HG03442 (cell line): ENCODE measurements at regions not wholly inside any gene's neighbourhood (a gene's known extent, or its start where the extent isn't known, plus 50 kb on each side); places are given as distances from the start of the nearest gene placed in this dataset.

Experiments used
- ATAC-seq: cut with Tn5 transposase; IDR thresholded peaks from one replicate; pipeline ENCODE4 v1.9.1; 2021; ENCODE audit warnings: mild to moderate bottlenecking, moderate library complexity; ENCODE audit not compliant: unreplicated experiment

DNA sequence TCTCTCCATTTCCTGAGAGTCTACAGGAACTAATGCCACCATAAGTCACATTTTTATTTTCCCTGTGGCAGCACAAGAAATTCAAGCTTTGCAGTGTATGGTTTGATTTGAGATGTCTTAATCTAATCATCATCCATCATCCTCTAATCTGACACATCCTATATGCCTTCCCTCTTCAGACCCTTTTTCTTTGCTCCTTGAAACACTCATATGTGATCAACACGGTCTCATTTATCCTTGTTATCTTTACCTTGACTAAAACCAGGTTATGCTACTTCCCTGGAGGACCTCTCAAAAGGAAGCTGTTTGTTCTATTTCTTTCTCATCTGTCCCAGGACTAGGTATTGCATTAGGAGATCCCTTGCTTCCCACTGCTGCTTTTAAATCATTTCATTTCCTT lies 146.9 kb upstream of the MRPS30 start:
- no peak for ATAC-seq

DNA sequence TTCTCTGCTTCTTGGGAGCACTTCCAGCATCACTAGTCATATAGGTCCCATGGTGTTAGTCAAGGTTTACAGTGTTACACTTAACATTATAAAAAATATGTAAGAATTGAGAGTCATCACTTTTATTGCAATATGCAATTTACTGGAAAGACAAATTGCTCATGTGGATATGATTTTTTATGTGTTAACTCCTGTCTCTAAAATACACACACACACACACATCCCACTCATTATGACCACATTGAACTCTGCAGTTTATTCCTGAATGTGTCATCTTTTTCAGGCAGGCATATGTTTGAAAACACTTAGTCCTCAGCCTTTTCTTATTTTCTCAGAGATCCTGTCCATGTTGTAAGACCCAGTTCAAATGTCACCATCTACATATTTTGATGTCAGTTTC lies 148.5 kb upstream of the MRPS30 start:
- no peak for ATAC-seq

DNA sequence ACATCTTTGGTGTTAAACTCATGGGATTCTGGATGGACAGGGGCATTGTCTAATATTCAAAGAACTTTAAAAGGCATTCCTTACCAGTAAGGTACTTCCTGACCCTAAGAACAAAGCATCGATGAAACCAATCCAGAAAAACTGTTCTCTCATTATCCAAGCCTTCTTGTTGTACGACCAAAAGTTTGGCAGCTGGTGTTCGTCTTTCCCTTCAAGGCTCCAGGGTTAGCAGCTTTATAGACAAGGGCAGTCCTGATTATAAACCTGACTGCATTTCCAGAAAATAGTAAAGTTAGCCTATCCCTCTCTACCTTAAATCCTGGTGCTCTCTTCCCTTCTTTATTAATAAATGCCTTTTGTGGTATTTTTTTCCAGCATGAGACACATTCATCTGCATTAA lies 149.4 kb upstream of the MRPS30 start:
- no peak for ATAC-seq

DNA sequence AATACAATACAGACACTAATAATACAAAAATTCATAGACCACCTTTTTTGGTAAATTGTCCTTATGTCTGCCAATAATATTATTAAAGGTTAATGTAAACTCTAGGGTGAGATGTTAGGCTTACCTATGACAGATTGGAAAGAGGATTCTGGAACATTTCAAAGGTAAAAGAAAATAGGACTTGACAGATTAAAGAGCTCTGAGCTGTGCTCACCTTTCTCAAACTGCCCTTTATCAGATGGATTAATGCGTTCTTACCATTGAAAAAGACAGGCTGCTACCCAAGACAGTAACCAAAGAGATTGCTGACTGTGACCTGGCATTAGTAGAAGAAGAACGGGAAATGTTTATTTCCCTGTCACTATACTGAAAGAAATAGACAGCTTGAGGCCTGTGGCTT lies 156.1 kb upstream of the MRPS30 start:
- no peak for ATAC-seq

DNA sequence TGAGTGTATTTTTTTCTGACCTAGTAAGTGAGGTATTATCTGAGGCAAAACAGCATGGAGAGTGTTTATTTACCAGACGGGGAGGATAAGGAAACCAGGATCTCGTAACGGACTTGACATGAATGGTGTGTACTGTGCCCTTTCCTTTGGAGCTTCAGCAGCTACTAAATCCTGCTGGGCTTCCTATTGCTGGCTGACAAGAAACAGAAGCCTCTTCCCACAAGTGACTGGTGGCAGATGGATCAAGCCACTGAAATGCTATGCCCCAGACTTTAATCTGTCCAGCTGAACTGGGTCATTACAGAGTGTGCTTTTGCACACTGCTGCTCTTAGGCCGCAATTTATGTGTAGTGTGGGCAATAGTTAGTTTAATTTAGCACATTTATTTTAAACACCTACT lies 162.7 kb upstream of the MRPS30 start:
- ATAC-seq: no peak

DNA sequence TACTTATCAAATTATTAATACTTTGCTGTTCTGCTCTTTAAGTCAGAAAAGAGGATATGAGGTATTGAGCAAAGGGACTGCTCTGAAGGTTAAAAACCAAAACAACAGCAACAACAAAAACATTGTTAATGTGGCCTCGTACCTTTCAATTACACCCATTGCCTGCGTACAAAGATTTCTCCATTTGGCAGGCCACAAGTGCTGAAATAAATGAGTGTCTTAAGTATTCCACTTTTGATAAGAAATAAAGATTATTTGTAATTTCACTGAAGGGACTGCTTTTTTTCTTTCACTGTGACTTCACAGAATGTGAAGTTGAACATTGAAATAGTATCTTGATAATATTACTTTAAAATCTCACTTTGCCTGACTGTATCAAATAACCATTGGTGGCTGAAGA lies 163.2 kb upstream of the MRPS30 start:
- no peak for ATAC-seq

DNA sequence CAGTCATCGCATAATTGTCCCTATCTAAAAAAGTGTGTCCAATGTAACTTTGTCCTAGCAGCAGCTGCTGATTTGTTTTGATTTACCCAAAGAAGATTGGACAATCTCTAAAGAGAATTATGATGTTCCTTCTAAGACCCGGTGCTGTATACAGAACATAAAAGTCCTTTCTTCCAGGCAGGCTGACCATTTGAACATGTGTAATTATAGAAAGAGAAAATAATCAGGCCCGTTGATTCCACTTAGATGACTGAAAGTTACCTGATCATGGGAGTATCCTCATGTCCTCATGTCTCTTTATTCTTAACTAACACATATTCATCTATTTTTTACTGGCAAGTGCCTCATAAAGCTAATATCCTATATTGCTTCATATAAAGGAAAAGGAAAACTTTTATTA lies 164.1 kb upstream of the MRPS30 start:
- no peak for ATAC-seq

DNA sequence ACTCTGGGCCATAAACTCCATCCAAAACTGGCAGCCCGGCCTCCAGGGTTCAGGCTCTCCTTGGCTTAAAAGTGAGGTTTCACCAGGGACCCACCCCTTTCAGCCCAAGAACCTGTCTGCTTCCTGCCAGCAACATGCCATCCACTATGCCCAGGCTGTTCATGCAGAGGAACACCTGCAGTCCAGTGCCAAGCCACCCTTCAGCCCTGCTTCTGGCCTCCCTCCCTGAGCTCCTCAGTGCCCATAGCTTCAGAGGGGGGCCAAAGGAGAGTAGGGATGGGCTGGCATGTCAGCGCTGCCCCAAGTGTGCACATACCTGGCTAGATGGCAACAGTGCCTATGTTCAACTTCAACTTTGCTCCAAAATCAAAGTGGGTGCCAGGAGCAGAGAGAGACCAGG lies 166.9 kb upstream of the MRPS30 start:
- no peak for ATAC-seq

DNA sequence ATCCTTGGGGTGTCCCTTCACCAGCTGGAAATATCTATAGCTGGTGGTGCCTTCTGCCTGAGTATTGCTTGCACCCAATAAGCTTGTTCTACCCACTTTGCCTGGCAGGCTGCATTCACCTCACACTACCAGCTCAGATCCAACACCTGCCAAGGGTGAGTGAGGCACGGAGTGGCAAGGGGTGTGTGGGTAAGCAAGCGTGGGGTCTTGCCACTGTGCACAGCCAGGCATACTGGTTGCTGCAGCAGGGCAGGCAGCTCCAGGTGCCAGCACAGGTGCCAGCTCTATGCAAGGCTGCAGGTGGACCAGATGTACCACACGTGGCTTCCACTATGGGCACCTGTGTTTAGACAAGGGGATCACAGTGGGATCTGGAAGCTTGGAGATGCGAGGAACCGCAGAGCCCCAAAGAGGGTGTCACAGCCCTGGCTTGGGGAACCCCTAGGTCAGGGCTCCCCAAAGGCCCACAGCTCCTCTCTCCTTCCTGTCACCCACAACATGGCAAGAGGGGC lies 167.7 kb upstream of the MRPS30 start:
- no peak for ATAC-seq

DNA sequence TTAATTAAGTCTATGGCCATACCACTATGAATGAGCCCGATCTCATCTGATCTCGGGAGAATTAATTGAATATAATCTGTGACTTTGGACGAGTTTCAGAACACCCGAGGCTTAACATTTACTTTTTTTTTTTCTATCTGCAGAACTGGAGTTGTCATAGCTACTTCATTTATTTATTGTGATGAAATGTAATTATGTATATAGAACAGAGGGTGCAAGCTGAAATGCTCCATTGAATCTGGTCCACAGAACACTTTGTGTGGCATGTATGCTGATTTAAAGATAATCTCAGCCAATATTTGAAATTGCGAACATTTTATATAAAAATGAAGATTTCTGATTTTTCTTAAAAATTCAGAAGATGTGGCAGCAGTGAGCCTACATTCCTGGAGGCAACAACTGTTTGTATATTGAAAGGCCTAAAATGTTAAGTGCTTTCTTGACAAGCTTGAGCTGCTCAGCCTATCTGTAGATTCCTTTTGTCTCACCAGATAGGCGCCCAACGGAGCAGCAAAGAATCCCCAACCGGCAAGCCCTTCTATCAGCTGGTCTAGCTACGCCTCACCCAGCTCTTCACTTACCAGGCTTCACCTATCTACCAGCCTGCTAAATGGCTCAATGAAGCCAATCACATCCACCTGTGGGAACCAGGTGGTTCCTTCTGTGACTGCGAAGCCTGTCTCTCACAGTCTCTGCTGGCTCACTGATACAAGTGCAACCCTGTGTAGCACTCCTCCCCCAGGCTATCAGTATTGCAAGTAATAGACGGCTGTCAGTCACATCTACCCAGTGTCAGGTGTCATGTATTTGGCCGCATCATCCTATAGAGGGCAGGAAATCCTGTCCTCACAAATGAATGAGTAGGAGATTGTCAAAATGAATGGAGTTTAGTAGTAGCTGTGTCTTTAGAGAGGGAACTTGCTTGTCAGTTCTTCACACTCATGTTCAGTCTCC lies 170.6 kb upstream of the MRPS30 start:
- no peak for ATAC-seq

DNA sequence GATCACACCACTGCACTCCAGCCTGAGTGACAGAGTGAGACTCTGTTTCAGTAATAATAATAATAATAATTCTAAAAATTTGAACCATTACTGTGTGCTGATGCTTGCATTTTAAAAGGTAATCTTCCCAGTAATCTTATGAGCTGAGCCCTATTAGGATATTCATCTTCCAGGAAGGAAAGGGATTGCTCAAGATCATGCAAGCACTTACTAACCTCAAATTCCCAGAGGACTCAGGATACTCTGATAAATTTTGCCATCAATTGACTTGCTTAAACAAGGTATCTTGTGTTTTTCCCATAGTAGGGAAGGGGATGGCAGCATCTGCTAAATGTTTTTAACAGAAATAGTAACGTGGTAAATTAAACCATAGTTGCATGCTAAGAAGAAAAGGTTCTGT lies 176.4 kb upstream of the MRPS30 start:
- ATAC-seq: no peak

DNA sequence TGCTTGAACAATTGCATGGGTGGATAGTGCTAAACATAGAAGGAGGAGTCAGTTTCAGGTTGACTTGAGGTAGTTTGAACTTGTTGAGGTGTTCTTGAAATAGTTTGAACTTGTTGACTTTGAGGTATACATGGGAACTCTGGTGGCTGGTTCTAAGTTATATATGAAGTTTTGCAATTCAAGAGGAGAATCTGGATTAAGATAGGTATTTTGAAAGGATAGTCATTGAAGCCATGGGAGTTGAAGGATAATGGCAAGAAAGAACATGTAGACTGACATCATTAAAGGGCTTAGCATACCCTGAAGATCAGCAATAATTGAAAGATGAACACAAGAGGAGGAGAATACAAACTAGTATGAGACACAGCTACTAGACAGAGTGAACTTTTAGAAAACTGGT lies 181.9 kb upstream of the MRPS30 start:
- no peak for ATAC-seq

DNA sequence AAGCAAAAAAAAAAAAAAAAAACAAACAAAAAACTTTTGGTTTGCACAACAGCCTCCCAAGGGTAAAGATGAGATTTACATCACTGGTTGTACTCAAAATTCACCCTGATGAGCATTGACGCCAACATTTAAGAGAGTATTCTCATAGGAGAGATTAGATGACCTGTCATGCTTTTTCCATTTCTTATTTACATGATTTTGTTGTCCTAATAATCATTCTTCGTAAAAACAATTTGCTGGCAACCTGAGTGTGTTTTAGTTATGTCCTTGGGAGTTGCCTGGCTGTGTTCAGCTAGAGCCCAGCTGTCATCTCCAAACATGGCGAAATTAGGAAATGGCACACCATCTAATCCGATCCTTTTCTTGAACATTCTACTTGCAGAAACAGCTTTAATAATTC lies 186.4 kb upstream of the MRPS30 start:
- ATAC-seq: no peak

DNA sequence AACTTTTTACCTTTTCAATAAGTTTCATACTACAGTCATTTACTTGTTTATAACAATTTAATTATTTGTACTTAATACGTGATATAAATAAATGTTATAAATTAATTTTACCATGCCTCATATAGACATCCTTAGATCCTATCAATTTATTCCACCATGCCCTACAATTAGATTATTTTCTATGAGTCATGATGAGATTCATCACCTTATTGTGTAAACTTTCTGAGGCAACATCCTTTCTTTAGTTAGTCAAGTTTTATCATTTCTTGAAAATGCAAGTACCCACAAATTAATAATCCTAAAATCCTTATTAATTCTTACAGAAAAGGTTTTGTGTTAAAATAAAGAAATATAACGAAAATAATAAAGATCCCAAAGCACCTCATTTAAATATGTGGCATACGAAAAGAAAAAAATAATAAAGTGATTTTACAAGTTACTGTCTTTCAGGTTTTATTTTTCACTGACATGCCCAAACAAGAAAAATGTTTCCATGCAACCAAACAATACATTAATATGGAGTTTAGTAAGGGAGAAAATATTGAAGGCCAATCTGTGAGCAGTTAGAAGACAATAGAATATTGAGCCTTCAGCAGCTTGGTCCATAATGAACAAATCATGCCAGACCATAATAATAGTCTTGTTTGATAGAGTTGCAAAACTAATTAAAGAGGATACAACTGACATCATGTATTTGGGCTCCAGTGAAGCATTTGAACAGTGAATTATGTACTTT lies 188.7 kb upstream of the MRPS30 start:
- no peak for ATAC-seq

DNA sequence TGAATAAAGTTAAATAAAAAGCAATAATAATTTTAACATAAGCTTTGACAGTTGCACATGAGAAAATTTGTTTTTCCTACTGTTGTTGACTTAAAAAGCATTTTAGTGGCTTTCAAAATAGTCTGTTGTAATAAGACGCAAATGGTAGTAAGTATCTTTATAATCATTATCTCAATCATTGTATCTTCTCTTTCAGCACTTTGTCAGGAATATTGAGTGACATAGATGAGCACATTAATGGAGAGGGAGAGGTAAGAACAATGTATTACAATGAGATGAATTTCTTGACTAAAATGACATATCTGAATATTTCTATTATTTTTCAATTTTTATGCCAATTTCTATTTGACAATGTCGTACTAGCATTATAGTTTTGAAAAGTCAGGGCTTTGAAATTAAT lies 193.9 kb upstream of the MRPS30 start:
- ATAC-seq: no peak

DNA sequence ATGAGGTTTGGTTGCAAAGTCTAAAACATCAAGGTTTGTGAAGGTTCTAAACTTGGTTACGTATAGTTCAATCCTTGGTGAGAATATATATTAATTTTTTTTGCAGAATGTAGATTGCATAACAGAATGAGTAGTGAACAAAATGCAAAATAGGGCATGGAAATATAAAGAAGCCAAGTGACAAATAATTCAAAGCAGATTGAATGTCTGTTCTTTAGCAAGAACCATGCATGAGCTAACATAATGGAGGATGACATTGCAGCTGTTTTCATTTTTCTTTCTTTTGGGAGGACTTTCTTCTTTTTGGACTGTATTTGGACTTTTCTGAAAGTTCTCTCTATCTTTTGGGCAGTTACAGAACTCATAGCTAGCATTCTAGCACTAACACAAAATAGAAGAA lies 194.8 kb upstream of the MRPS30 start:
- ATAC-seq: no peak

DNA sequence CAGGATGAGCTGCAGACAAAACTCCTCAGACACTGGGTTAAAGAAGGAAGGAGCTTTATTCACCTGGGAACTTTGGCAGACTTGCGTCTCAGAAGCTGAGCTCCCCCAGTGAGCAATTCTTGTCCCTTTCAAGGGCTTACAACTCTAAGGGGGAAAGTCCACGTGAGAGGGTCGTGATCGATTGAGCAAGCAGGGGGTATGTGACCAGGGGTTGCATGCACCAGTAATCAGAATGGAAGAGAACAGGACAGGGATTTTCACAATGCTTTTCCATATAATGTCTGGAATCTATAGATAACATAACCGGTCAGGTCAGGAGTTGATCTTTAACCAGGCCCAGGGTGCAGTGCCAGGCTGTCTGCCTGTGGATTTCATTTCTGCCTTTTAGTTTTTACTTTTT lies 202.8 kb upstream of the MRPS30 start:
- no peak for ATAC-seq

DNA sequence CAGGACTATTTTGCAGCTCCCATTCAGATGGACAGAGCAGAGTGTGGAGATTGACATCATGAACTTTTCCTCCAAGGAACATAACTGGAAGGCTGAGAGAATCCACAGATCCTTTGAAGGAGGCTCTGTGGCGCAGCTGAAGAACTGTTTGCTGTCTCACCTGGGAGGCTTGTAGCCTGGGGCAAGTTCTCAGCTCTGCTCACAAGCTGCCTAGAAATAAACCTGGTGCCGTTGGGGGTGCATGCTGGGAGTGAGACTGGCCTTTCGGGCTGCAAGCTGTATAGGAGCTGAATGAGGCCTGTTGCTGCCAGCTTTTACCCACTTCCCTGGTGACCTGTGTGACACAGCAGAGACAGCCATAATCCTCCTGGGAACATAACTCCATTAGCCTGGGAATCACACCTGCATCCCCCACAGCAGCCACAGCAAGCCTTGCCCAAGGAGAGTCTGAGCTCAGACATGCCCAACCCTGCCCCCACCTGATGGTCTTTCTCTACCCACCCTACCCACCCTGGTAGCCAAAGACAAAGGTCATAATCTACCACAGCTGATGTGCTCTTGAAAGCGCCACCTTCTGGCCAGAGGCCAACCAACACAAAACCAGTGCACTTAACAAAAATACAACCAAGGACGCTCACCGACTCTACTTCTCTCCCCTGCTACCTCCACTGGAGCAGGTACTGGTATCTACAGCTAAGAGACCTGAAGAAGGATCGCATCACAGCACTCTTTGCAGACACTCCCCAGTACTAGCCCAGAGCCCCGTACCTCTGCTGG lies 205.1 kb upstream of the MRPS30 start:
- no peak for ATAC-seq

DNA sequence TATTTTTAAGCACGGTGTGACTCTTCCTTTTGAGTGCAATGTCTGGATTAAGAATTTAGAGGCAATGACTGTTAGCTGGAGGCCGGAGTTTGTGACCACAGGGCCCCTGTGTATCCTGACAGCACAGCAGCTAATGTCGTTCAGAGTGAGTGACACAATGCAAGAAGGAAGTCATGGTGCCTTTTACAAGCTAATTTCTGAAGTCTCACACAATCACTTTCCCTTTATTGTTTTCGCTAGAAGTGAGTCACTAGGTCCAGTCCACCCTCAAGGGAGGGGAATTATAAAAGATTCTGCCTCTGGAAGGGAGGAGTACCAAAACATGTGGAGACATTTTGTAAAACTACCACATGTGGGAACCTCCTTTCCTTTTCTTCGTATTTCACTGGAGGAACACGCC lies 185.5 kb upstream of the FGF10 start:
- ATAC-seq: no peak

DNA sequence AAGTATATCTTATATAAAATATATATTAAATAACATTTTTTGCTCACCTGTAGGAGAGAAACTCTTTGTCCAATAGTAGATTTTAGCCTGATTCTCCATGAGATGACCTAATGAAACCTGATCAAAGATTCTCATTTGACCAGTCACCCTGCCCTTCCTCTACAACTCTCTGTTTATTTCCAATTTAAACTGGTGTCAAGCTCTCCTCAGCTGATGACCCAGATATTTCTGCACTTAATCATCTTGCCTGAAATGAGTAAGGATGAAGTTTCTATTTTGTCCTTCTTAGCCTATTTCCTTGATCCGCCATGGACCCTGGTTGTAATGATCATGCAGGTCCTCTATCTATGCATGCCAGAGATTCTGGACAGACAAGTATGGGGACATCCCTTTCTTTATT lies 179.3 kb upstream of the FGF10 start:
- no peak for ATAC-seq

DNA sequence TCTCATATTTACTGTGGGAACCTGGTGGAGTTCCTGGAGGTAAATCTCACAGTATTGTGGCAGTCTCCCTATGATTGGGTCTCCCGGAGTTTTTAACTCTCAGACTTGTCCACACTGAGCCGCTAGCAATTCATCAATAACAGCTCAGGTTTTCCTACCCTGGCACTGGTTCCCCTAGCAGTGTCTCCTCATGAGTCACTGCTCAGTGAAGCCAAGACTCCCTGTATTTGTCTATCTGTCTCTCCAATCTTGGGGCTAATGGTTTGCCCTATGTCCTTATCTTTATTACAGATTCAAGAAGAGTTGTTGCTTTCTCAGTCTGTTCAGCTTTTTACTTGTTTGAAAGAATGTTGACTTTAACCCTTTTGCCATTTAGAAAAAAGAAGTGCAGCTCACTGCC lies 176.7 kb upstream of the FGF10 start:
- ATAC-seq: no peak
